Stimulated activated CD8-positive, alpha-beta memory T cell treated with anti-CD3 and anti-CD28 coated beads, Interleukin-4, amount 100 ng/mL, for 1 hour (primary cell): ENCODE measurements at regions not wholly inside any gene's neighbourhood (a gene's known extent, or its start where the extent isn't known, plus 50 kb on each side); places are given as distances from the start of the nearest gene placed in this dataset.
"Not testable (repeated sequence)": the region's sequence is repeated elsewhere in the genome, so short reads cannot be mapped to it uniquely, and the experiment has no call there.

Experiments
- DNase-seq, 2 donors: peaks; one replicate each; pipeline ENCODE4 v3.0.0-alpha.2; 2020; ENCODE audit warnings: low read depth in 2 of 2, low spot score in 1 of 2

- not testable (repeated sequence) for DNase-seq
Observed at GRCh38 chr2:111355823-111356511, 235.3 kb downstream of the BCL2L11 start.

GRCh38 chr2:111356512-111357031 lies 235.9 kb downstream of the BCL2L11 start:
- DNase-seq = not testable (repeated sequence)

GRCh38 chr2:111365986-111366640 lies 245.4 kb downstream of the BCL2L11 start:
- not testable (repeated sequence) for DNase-seq

- not testable (repeated sequence) for DNase-seq
Observed at GRCh38 chr2:111366641-111367029, 245.9 kb downstream of the BCL2L11 start.

- DNase-seq = not testable (repeated sequence)
Observed at GRCh38 chr2:111367080-111367479, 246.4 kb downstream of the BCL2L11 start.

- DNase-seq = not testable (repeated sequence)
Observed at GRCh38 chr2:111367871-111368270, 247.2 kb downstream of the BCL2L11 start.

- DNase-seq = not testable (repeated sequence)
Observed at GRCh38 chr2:111368288-111368687, 247.6 kb downstream of the BCL2L11 start.

GRCh38 chr2:111373060-111373459 lies 252.3 kb downstream of the BCL2L11 start:
- not testable (repeated sequence) for DNase-seq

- not testable (repeated sequence) for DNase-seq
Observed at GRCh38 chr2:111373989-111374388, 253.3 kb downstream of the BCL2L11 start.

GRCh38 chr2:111374734-111375133 lies 254.0 kb downstream of the BCL2L11 start:
- DNase-seq = not testable (repeated sequence)

GRCh38 chr2:111375320-111375883 lies 254.7 kb downstream of the BCL2L11 start:
- DNase-seq = not testable (repeated sequence)

GRCh38 chr2:111376272-111376970 lies 255.7 kb downstream of the BCL2L11 start:
- DNase-seq = not testable (repeated sequence)

- DNase-seq = not testable (repeated sequence)
Observed at GRCh38 chr2:111376971-111377352, 256.2 kb downstream of the BCL2L11 start.

- DNase-seq = not testable (repeated sequence)
Observed at GRCh38 chr2:111377386-111377959, 256.8 kb downstream of the BCL2L11 start.

- DNase-seq = not testable (repeated sequence)
Observed at GRCh38 chr2:111378348-111378747, 257.6 kb downstream of the BCL2L11 start.

GRCh38 chr2:111380733-111381439 lies 260.2 kb downstream of the BCL2L11 start:
- DNase-seq = not testable (repeated sequence)

GRCh38 chr2:111381530-111382306 lies 261.0 kb downstream of the BCL2L11 start:
- DNase-seq = not testable (repeated sequence)

GRCh38 chr2:111382507-111382906 lies 261.8 kb downstream of the BCL2L11 start:
- not testable (repeated sequence) for DNase-seq

- not testable (repeated sequence) for DNase-seq
Observed at GRCh38 chr2:111383311-111383710, 262.6 kb downstream of the BCL2L11 start.
